H1 (cell line): ENCODE measurements at regions not wholly inside any gene's neighbourhood (a gene's known extent, or its start where the extent isn't known, plus 50 kb on each side); places are given as distances from the start of the nearest gene placed in this dataset.

Experiments used
- KDM4A ChIP-seq: IDR thresholded peaks from one replicate; pipeline ENCODE4 v1.7.1; 2012; ENCODE audit warnings: low read depth, mild to moderate bottlenecking, moderate library complexity, low read length, inconsistent platforms; ENCODE audit not compliant: severe bottlenecking

- TF ChIP-seq KDM4A, result no peak
These were observed 238.2 kb downstream of the LIG4 start (continued) for GRCh38 chr13:107977071-107977574.
